ENCODE measurements at regions not wholly inside any gene's neighbourhood (a gene's known extent, or its start where the extent isn't known, plus 50 kb on each side); places are given as distances from the start of the nearest gene placed in this dataset.
"Not testable (repeated sequence)": the region's sequence is repeated elsewhere in the genome, so short reads cannot be mapped to it uniquely, and the experiment has no call there.

GRCh38 chr1:47691293-47691692 is 253.4 kb downstream of the FOXD2 start:
- no CpG with 5 or more reads among the region's 4 CpGs for WGBS (ENCODE audit: insufficient coverage, insufficient read length)

GRCh38 chr1:47692196-47692595 is 254.4 kb downstream of the FOXD2 start:
- WGBS (ENCODE audit: insufficient coverage, insufficient read length) = no CpG with 5 or more reads among the region's 7 CpGs
- H3K27ac ChIP-seq (ENCODE audit: low read length) = no peak overlapping the region
- H3K9me3 ChIP-seq (ENCODE audit: control insufficient read depth, insufficient read depth, low read length) = no peaks in the 10 kb centered on the region
- no peaks in the 10 kb centered on the region for H3K36me3 ChIP-seq (ENCODE audit: control insufficient read depth, insufficient read depth, low read length)
- H3K27me3 ChIP-seq (ENCODE audit: control insufficient read depth, insufficient read depth, low read length) = no peaks in the 10 kb centered on the region
- H3K4me1 ChIP-seq (ENCODE audit: control insufficient read depth, insufficient read depth, low read length) = peaks cover 4% of the 10 kb centered on the region
- H3K4me3 ChIP-seq (ENCODE audit: low read length) = no peak overlapping the region
- DNase-seq (ENCODE audit: low read depth, low spot score) = no peak

More at GRCh38 chr1:47691293-47691692, 253.4 kb downstream of the FOXD2 start:
- not testable (repeated sequence) for DNase-seq (ENCODE audit: low read depth, low spot score); H3K9me3 ChIP-seq (ENCODE audit: control insufficient read depth, insufficient read depth, low read length); H3K27me3 ChIP-seq (ENCODE audit: control insufficient read depth, insufficient read depth, low read length); H3K4me1 ChIP-seq (ENCODE audit: control insufficient read depth, insufficient read depth, low read length); H3K36me3 ChIP-seq (ENCODE audit: control insufficient read depth, insufficient read depth, low read length); H3K4me3 ChIP-seq (ENCODE audit: low read length); H3K27ac ChIP-seq (ENCODE audit: low read length)

GRCh38 chr1:47693115-47693514 is 255.3 kb downstream of the FOXD2 start:
- H3K4me1 ChIP-seq (ENCODE audit: control insufficient read depth, insufficient read depth, low read length) = no peaks in the 10 kb centered on the region; the same call in 1 of the 2 replicates
- no CpG with 5 or more reads among the region's 8 CpGs for WGBS (ENCODE audit: insufficient coverage, insufficient read length)
- no peaks in the 10 kb centered on the region for H3K36me3 ChIP-seq (ENCODE audit: control insufficient read depth, insufficient read depth, low read length)
- no peaks in the 10 kb centered on the region for H3K9me3 ChIP-seq (ENCODE audit: control insufficient read depth, insufficient read depth, low read length)
- H3K27ac ChIP-seq (ENCODE audit: low read length) = no peak overlapping the region
- no peak overlapping the region for H3K4me3 ChIP-seq (ENCODE audit: low read length)
- DNase-seq (ENCODE audit: low read depth, low spot score) = no peak
- no peaks in the 10 kb centered on the region for H3K27me3 ChIP-seq (ENCODE audit: control insufficient read depth, insufficient read depth, low read length)

DNA sequence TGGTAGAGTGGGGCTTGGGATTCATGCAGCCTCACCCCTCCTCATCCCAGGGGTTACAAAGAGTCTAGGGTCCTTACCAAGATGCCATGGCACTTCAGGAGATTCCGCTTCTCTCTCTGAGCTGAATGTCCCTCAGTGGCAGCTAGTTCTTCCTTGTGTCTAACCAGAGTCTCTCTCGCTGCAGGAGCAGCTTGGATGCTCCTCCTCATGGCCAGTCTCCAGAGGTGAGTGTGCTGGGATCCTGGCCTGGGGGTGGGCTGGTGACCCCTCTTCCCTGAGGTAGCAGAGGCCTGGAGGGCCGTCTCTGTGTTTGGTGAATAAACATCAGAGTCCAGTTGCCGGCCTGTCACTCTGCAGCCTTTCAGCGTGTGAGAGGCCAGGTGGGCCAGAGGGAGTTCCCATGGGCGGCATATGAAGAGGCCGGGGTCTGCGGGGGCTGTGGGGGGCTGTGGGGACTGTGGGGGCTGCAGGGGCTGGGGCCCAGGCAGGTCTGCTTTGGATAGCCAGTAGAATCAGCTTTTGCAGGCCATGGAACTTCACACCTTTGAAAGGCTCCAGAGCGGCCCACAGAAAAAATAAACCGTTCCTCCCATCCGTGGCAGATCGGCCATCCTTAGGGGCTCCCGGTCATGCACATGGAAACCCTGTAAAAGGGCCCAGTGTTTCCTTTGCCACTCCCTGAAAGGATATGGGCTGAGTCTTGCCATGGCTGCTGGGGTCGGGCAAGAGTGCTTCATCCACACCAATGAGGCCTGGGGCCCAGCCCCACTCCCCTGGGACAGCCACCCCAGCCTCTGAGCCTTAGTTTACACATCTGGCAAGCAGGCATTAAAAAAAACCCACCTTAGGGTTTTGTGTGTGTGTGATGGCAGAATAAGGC is 256.4 kb downstream of the FOXD2 start:
- Histone ChIP-seq H3K36me3 (ENCODE audit: control insufficient read depth, insufficient read depth, low read length) (no peaks in the 10 kb centered on the region), H3K4me3 (ENCODE audit: low read length) (no peak overlapping the region), H3K27ac (ENCODE audit: low read length) (no peak overlapping the region), H3K27me3 (ENCODE audit: control insufficient read depth, insufficient read depth, low read length) (no peaks in the 10 kb centered on the region), H3K9me3 (ENCODE audit: control insufficient read depth, insufficient read depth, low read length) (no peaks in the 10 kb centered on the region), H3K4me1 (ENCODE audit: control insufficient read depth, insufficient read depth, low read length) (no peaks in the 10 kb centered on the region)
- no CpG with 5 or more reads among the region's 14 CpGs for WGBS (ENCODE audit: insufficient coverage, insufficient read length)
- no peak for DNase-seq (ENCODE audit: low read depth, low spot score)

DNA sequence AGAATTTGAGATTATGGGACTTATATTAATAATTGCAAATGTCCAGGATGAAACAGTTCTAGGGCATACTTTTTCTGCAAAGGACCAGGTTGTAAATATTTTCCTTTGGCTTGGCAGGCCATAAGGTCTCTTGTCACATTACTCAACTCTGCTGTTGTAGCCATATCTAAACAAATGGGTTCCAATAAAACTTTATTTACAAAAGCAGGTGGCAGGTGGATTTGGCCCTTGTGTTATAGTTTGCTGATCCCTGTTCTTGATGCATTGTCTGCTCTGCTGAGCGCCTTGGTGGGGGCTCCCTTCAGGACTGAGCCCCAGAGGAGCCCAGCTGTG is 258.5 kb downstream of the FOXD2 start:
- DNase-seq (ENCODE audit: low read depth, low spot score) = no peak
- Histone ChIP-seq H3K36me3 (ENCODE audit: control insufficient read depth, insufficient read depth, low read length) (no peaks in the 10 kb centered on the region), H3K27ac (ENCODE audit: low read length) (no peak overlapping the region), H3K4me1 (ENCODE audit: control insufficient read depth, insufficient read depth, low read length) (no peaks in the 10 kb centered on the region), H3K27me3 (ENCODE audit: control insufficient read depth, insufficient read depth, low read length) (no peaks in the 10 kb centered on the region), H3K9me3 (ENCODE audit: control insufficient read depth, insufficient read depth, low read length) (no peaks in the 10 kb centered on the region), H3K4me3 (ENCODE audit: low read length) (no peak overlapping the region)
- no CpG with 5 or more reads among the region's 1 CpG for whole genome bisulfite sequencing (ENCODE audit: insufficient coverage, insufficient read length)

DNA sequence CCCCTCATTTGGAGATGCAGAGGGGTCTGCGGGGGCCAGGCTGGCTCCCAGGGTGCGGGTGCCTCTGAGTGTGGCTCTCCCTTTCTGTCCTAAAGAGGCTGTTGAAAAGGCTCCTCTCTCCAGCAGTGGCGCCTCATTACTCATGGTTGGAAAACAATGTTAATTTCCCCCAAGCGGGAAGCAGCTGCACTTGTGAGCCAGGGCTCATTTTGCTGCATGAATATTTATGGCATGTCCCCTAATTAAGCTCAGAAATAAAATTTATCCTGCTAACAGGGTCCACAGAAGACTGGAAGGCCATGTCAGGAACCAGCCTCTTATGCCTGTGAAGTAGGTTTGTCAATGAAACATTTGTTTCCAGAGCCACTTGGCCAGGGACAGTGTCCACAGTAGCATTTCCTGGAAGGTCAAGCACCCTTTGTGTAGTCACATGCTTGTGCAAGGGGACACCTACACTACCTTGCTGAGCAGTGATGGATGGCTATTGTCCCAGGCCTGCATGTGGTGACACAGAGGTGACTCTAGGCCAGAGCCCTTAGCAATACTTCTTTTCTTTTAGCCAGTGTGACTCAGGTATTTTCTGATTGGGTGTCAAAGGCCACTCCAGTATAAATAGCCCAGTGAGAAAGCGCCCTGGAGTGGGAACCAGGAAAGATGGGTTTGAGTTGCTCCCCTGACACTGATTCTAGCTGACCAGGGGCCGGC is 259.0 kb downstream of the FOXD2 start:
- Histone ChIP-seq H3K27ac (ENCODE audit: low read length) (no peak overlapping the region), H3K4me1 (ENCODE audit: control insufficient read depth, insufficient read depth, low read length) (no peaks in the 10 kb centered on the region), H3K36me3 (ENCODE audit: control insufficient read depth, insufficient read depth, low read length) (no peaks in the 10 kb centered on the region), H3K27me3 (ENCODE audit: control insufficient read depth, insufficient read depth, low read length) (no peaks in the 10 kb centered on the region), H3K9me3 (ENCODE audit: control insufficient read depth, insufficient read depth, low read length) (no peaks in the 10 kb centered on the region), H3K4me3 (ENCODE audit: low read length) (no peak overlapping the region)
- WGBS (ENCODE audit: insufficient coverage, insufficient read length) = no CpG with 5 or more reads among the region's 6 CpGs
- no peak for DNase-seq (ENCODE audit: low read depth, low spot score)

DNA sequence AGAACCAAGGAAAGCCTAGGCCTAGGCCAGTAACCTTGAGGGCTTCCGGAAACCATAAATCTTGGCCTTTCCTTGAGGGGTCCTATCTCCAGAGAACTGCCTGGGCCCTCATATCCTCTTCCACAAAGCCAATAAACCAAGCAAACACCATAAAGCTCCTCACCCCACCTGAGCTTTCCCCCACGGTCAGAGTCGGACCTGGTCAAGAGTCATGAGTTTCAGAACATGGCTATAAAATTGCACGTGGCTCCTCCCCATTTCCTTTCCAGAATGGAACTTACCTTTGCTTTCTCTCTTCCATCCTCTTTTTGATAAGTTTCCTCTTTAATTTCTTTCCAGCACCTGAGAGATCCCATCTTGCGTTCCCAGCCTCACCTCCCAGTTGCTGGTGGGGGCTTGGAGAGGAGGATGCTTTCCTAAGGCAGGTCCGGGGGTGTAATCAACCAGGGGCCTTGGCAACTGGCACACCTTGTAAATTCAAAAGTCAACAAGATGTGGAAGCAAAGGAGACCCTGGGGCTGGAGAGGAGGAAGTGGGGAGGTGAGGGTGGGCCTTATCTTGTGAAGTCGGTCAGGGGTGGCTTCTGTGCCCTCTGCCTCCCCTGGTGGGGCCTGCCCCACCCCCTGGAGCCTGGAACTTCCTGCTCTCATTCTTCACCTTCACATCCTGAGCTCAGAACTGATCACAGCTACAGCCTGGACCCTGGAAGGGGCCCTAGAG is 259.9 kb downstream of the FOXD2 start:
- no peak for DNase-seq (ENCODE audit: low read depth, low spot score)
- H3K4me1 ChIP-seq (ENCODE audit: control insufficient read depth, insufficient read depth, low read length) = no peaks in the 10 kb centered on the region
- H3K4me3 ChIP-seq (ENCODE audit: low read length) = no peak overlapping the region
- no peaks in the 10 kb centered on the region for H3K36me3 ChIP-seq (ENCODE audit: control insufficient read depth, insufficient read depth, low read length)
- no peaks in the 10 kb centered on the region for H3K9me3 ChIP-seq (ENCODE audit: control insufficient read depth, insufficient read depth, low read length)
- no CpG with 5 or more reads among the region's 7 CpGs for WGBS (ENCODE audit: insufficient coverage, insufficient read length)
- H3K27ac ChIP-seq (ENCODE audit: low read length) = no peak overlapping the region
- H3K27me3 ChIP-seq (ENCODE audit: control insufficient read depth, insufficient read depth, low read length) = no peaks in the 10 kb centered on the region

DNA sequence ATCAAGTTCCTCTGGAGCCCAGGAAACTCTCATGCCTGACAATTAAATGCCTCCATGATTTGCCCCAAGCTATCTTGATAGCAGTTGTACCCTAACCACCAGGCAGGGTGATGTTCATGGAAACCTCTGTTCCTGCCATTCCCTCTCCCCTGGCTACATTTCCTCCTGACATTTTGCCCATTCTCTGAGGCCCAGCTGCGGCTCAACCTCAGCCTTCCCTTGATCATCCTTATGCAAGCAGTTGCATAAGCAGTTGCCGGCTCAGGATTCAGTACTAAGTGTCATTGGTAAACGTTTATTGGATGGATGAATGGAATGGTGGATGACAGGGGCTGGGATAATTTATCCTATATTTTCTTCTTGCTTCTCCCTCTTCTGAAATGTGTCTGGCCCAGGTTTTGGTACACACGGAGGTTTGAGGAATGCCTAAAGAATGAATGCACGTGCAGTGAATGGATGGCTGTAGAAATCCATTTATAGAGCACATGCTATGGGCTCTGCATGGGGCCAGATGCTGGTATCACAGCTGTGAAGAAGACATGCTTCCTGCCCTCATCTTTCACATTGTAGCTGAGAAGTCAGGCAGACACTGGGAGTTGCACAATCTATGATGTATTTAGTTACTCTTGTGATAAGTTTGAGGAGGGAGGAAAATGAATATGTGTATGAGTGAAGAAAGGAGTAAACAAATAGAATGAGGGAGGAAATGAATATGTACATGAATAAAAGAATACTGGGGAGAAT is 261.8 kb downstream of the FOXD2 start:
- no peak overlapping the region for H3K4me3 ChIP-seq (ENCODE audit: low read length)
- no peak for DNase-seq (ENCODE audit: low read depth, low spot score)
- no peaks in the 10 kb centered on the region for H3K4me1 ChIP-seq (ENCODE audit: control insufficient read depth, insufficient read depth, low read length)
- H3K36me3 ChIP-seq (ENCODE audit: control insufficient read depth, insufficient read depth, low read length) = no peaks in the 10 kb centered on the region
- no peak overlapping the region for H3K27ac ChIP-seq (ENCODE audit: low read length)
- H3K9me3 ChIP-seq (ENCODE audit: control insufficient read depth, insufficient read depth, low read length) = no peaks in the 10 kb centered on the region
- no CpG with 5 or more reads among the region's 5 CpGs for WGBS (ENCODE audit: insufficient coverage, insufficient read length)
- H3K27me3 ChIP-seq (ENCODE audit: control insufficient read depth, insufficient read depth, low read length) = no peaks in the 10 kb centered on the region

GRCh38 chr1:47701283-47701682 is 263.4 kb downstream of the FOXD2 start:
- Histone ChIP-seq H3K36me3 (ENCODE audit: control insufficient read depth, insufficient read depth, low read length) (no peaks in the 10 kb centered on the region), H3K4me1 (ENCODE audit: control insufficient read depth, insufficient read depth, low read length) (no peaks in the 10 kb centered on the region), H3K27me3 (ENCODE audit: control insufficient read depth, insufficient read depth, low read length) (no peaks in the 10 kb centered on the region; the same call in 1 of the 2 replicates), H3K27ac (ENCODE audit: low read length) (no peak overlapping the region), H3K9me3 (ENCODE audit: control insufficient read depth, insufficient read depth, low read length) (no peaks in the 10 kb centered on the region), H3K4me3 (ENCODE audit: low read length) (no peak overlapping the region)
- WGBS (ENCODE audit: insufficient coverage, insufficient read length) = no CpG with 5 or more reads among the region's 2 CpGs
- DNase-seq (ENCODE audit: low read depth, low spot score) = no peak
